GM12865 (cell line): ENCODE measurements at regions not wholly inside any gene's neighbourhood (a gene's known extent, or its start where the extent isn't known, plus 50 kb on each side); places are given as distances from the start of the nearest gene placed in this dataset.

Experiments
- DNase-seq: peaks from one replicate; pipeline ENCODE4 v3.0.0; 2010; ENCODE audit warnings: low read depth
- H3K4me3 ChIP-seq: 2 replicates; pipeline ENCODE4 v1.5.1; 2011; ENCODE audit warnings: mild to moderate bottlenecking, low read depth, low read length, control low read depth
- CTCF ChIP-seq: IDR thresholded peaks from 2 replicates; pipeline ENCODE4 v1.5.1; 2011; ENCODE audit warnings: low read length, control low read depth, low read depth, inconsistent platforms; ENCODE audit not compliant: insufficient read depth; ENCODE audit errors: missing control alignments

GRCh38 chr13:80860845-80861244 is 519.9 kb upstream of the SPRY2 start:
- DNase-seq, result no peak
- no peak overlapping the region for H3K4me3 ChIP-seq
- no peak for TF ChIP-seq CTCF

- TF ChIP-seq CTCF, result no peak
- DNase-seq, result no peak
- H3K4me3 ChIP-seq, result no peak overlapping the region
Measured at GRCh38 chr13:80858131-80858530, 517.2 kb upstream of the SPRY2 start.

- TF ChIP-seq CTCF, result no peak
- no peak overlapping the region for H3K4me3 ChIP-seq
- no peak for DNase-seq
Measured at GRCh38 chr13:80857321-80857720, 516.4 kb upstream of the SPRY2 start.

- no peak overlapping the region for H3K4me3 ChIP-seq
- no peak for DNase-seq
- TF ChIP-seq CTCF, result no peak
Measured at GRCh38 chr13:80850771-80851170, 509.8 kb upstream of the SPRY2 start.

- TF ChIP-seq CTCF, result no peak
- H3K4me3 ChIP-seq, result no peak overlapping the region
- DNase-seq, result no peak
Measured at GRCh38 chr13:80844164-80844563, 503.2 kb upstream of the SPRY2 start.

GRCh38 chr13:80841414-80841813 is 500.5 kb upstream of the SPRY2 start:
- TF ChIP-seq CTCF, result no peak
- no peak overlapping the region for H3K4me3 ChIP-seq
- DNase-seq, result no peak

- no peak overlapping the region for H3K4me3 ChIP-seq
- DNase-seq, result no peak
- TF ChIP-seq CTCF, result no peak
Measured at GRCh38 chr13:80840316-80840976, 499.5 kb upstream of the SPRY2 start.
